ENCODE measurements at regions not wholly inside any gene's neighbourhood (a gene's known extent, or its start where the extent isn't known, plus 50 kb on each side); places are given as distances from the start of the nearest gene placed in this dataset.

- no peaks in the 10 kb centered on the region for H3K4me1 ChIP-seq (ENCODE audit: control insufficient read depth in 4 of 4, insufficient read depth in 4 of 4, low read length in 3 of 4)
- WGBS: 90% methylated on average over 32 of the region's 32 CpGs
- no peak for DNase-seq (ENCODE audit: low spot score)
- no peaks in the 10 kb centered on the region for H3K9me3 ChIP-seq (ENCODE audit: control insufficient read depth in 4 of 4, low read length in 3 of 4)
- H3K9ac ChIP-seq (ENCODE audit: low read depth in 1 of 2, low read length in 2 of 2): no peak overlapping the region
- no peaks in the 10 kb centered on the region for H3K36me3 ChIP-seq (ENCODE audit: control insufficient read depth in 4 of 4, insufficient read depth in 3 of 4, low read depth in 1 of 4, low read length in 3 of 4)
- H3K27ac ChIP-seq (ENCODE audit: low read depth in 1 of 2, low read length in 2 of 2): no peak overlapping the region
- H3K27me3 ChIP-seq (ENCODE audit: control insufficient read depth in 4 of 4, insufficient read depth in 4 of 4, low read length in 3 of 4): no peaks in the 10 kb centered on the region
- no peak overlapping the region for H3K4me3 ChIP-seq (ENCODE audit: low read depth in 1 of 3, low read length in 3 of 3)
- no peak for TF ChIP-seq SP1 (IDR thresholded peaks at IDR 0.05)
- no peak for TF ChIP-seq FOXA1 (IDR thresholded peaks at IDR 0.05)
- TF ChIP-seq FOXA2 (IDR thresholded peaks at IDR 0.05): no peak
- no peak for TF ChIP-seq TAF1 (conservative IDR thresholded peaks at IDR 0.05)
- TF ChIP-seq REST (IDR thresholded peaks at IDR 0.05): no peak
- TF ChIP-seq, protein P1, sequence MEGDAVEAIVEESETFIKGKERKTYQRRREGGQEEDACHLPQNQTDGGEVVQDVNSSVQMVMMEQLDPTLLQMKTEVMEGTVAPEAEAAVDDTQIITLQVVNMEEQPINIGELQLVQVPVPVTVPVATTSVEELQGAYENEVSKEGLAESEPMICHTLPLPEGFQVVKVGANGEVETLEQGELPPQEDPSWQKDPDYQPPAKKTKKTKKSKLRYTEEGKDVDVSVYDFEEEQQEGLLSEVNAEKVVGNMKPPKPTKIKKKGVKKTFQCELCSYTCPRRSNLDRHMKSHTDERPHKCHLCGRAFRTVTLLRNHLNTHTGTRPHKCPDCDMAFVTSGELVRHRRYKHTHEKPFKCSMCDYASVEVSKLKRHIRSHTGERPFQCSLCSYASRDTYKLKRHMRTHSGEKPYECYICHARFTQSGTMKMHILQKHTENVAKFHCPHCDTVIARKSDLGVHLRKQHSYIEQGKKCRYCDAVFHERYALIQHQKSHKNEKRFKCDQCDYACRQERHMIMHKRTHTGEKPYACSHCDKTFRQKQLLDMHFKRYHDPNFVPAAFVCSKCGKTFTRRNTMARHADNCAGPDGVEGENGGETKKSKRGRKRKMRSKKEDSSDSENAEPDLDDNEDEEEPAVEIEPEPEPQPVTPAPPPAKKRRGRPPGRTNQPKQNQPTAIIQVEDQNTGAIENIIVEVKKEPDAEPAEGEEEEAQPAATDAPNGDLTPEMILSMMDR (IDR thresholded peaks at IDR 0.05; ENCODE audit: low read depth, low read length, missing input control): no peak
- TF ChIP-seq HNF4A (conservative IDR thresholded peaks at IDR 0.05): no peak
- TF ChIP-seq JUND (IDR thresholded peaks at IDR 0.05): no peak
- TF ChIP-seq RAD21 (IDR thresholded peaks at IDR 0.05): no peak
- no peak for TF ChIP-seq YY1 (IDR thresholded peaks at IDR 0.05)
- TF ChIP-seq RXRA (IDR thresholded peaks at IDR 0.05): no peak
These were observed 1260.7 kb upstream of the PRMT6 start for GRCh38 chr1:105795741-105796140.

- 46% methylated on average over 3 of the region's 3 CpGs for WGBS
- no peaks in the 10 kb centered on the region for H3K9me3 ChIP-seq (ENCODE audit: control insufficient read depth in 4 of 4, low read length in 3 of 4)
- TF ChIP-seq HNF4A (conservative IDR thresholded peaks at IDR 0.05): no peak
- TF ChIP-seq, protein P1 (IDR thresholded peaks at IDR 0.05; ENCODE audit: low read depth, low read length, missing input control): no peak
- no peak for TF ChIP-seq HNF4G (IDR thresholded peaks at IDR 0.05)
- no peak for TF ChIP-seq FOXA1 (IDR thresholded peaks at IDR 0.05)
- no peak for TF ChIP-seq GABPA (IDR thresholded peaks at IDR 0.05 in 1 of 2, conservative IDR thresholded peaks at IDR 0.05 in 1 of 2)
- no peak for TF ChIP-seq REST (IDR thresholded peaks at IDR 0.05)
- no peak for TF ChIP-seq NR2F2 (IDR thresholded peaks at IDR 0.05)
- TF ChIP-seq JUND (IDR thresholded peaks at IDR 0.05): no peak
- TF ChIP-seq YY1 (IDR thresholded peaks at IDR 0.05): no peak
- no peak for TF ChIP-seq SP1 (IDR thresholded peaks at IDR 0.05)
- no peak for TF ChIP-seq TAF1 (conservative IDR thresholded peaks at IDR 0.05)
- no peak for TF ChIP-seq ATF3 (IDR thresholded peaks at IDR 0.05)
- TF ChIP-seq FOXA2 (IDR thresholded peaks at IDR 0.05): no peak
- TF ChIP-seq RAD21 (IDR thresholded peaks at IDR 0.05): no peak
- TF ChIP-seq EGR1 (IDR thresholded peaks at IDR 0.05; ENCODE audit: low read depth in 2 of 2): no peak
- TF ChIP-seq, protein P2, sequence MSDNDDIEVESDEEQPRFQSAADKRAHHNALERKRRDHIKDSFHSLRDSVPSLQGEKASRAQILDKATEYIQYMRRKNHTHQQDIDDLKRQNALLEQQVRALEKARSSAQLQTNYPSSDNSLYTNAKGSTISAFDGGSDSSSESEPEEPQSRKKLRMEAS (IDR thresholded peaks at IDR 0.05): no peak
These were observed 1225.8 kb upstream of the PRMT6 start for GRCh38 chr1:105830571-105831146.

More at GRCh38 chr1:105830571-105831146, 1225.8 kb upstream of the PRMT6 start:
- Histone ChIP-seq H3K27me3 (ENCODE audit: control insufficient read depth in 4 of 4, insufficient read depth in 4 of 4, low read length in 3 of 4) (no peaks in the 10 kb centered on the region), H3K36me3 (ENCODE audit: control insufficient read depth in 4 of 4, insufficient read depth in 3 of 4, low read depth in 1 of 4, low read length in 3 of 4) (no peaks in the 10 kb centered on the region), H3K4me3 (ENCODE audit: low read depth in 1 of 3, low read length in 3 of 3) (no peak overlapping the region), H3K9ac (ENCODE audit: low read depth in 1 of 2, low read length in 2 of 2) (no peak overlapping the region), H3K27ac (ENCODE audit: low read depth in 1 of 2, low read length in 2 of 2) (no peak overlapping the region), H3K4me1 (ENCODE audit: control insufficient read depth in 4 of 4, insufficient read depth in 4 of 4, low read length in 3 of 4) (no peaks in the 10 kb centered on the region)
- no peak for DNase-seq (ENCODE audit: low spot score)

Data from liver (tissue), 8 donors.